Central memory CD8-positive, alpha-beta T cell (primary cell): ENCODE measurements at regions not wholly inside any gene's neighbourhood (a gene's known extent, or its start where the extent isn't known, plus 50 kb on each side); places are given as distances from the start of the nearest gene placed in this dataset.

ENCODE experiments used
- ATAC-seq: fragments of 150-1000 bp; cut with Tn5 transposase; replicated peaks from 2 replicates; pipeline ENCODE4 v1.10.0; 2022; ENCODE audit warnings: mild to moderate bottlenecking, moderate FRiP score, moderate number of reproducible peaks; ENCODE audit not compliant: poor library complexity, severe bottlenecking; ENCODE audit errors: extremely low read depth
- DNase-seq, 2 donors: peaks; one replicate each; pipeline ENCODE4 v3.0.0; 2021; ENCODE audit warnings: low spot score in 2 of 2
- H3K27ac Mint-ChIP-seq: one replicate; pipeline ENCODE4 v1.8.0; 2022; ENCODE audit warnings: low read depth, mild to moderate bottlenecking, moderate library complexity, mixed read lengths
- H3K27me3 Mint-ChIP-seq: one replicate; pipeline ENCODE4 v1.8.0; 2022; ENCODE audit warnings: mixed read lengths
- H3K36me3 Mint-ChIP-seq: one replicate; pipeline ENCODE4 v1.8.0; 2022; ENCODE audit warnings: mild to moderate bottlenecking, moderate library complexity, mixed read lengths; ENCODE audit not compliant: insufficient read depth
- H3K4me1 Mint-ChIP-seq: one replicate; pipeline ENCODE4 v1.8.0; 2022; ENCODE audit warnings: mixed read lengths
- H3K4me3 Mint-ChIP-seq: one replicate; pipeline ENCODE4 v1.8.0; 2022; ENCODE audit warnings: mild to moderate bottlenecking, moderate library complexity, mixed read lengths
- H3K9me3 Mint-ChIP-seq: one replicate; pipeline ENCODE4 v1.8.0; 2022; ENCODE audit warnings: mixed read lengths

GRCh38 chr1:232221802-232222499 lies 408.0 kb downstream of the SIPA1L2 start:
- Mint-ChIP-seq H3K27ac (no peak overlapping the region), H3K4me1 (peaks cover 19% of the 10 kb centered on the region), H3K9me3 (no peaks in the 10 kb centered on the region), H3K36me3 (no peaks in the 10 kb centered on the region), H3K27me3 (no peaks in the 10 kb centered on the region), H3K4me3 (no peak overlapping the region)
- DNase-seq (no peak), ATAC-seq (no peak)

GRCh38 chr1:232218955-232219865 lies 410.7 kb downstream of the SIPA1L2 start:
- H3K4me1 Mint-ChIP-seq, result peaks cover 11% of the 10 kb centered on the region
- no peak overlapping the region for H3K4me3 Mint-ChIP-seq
- H3K27me3 Mint-ChIP-seq, result no peaks in the 10 kb centered on the region
- no peaks in the 10 kb centered on the region for H3K36me3 Mint-ChIP-seq
- DNase-seq (no peak), ATAC-seq (no peak)
- H3K9me3 Mint-ChIP-seq, result no peaks in the 10 kb centered on the region
- no peak overlapping the region for H3K27ac Mint-ChIP-seq

GRCh38 chr1:232213928-232214327 lies 416.0 kb downstream of the SIPA1L2 start:
- Mint-ChIP-seq H3K27me3 (peaks cover 9% of the 10 kb centered on the region), H3K36me3 (no peaks in the 10 kb centered on the region), H3K9me3 (no peaks in the 10 kb centered on the region), H3K4me3 (no peak overlapping the region), H3K27ac (no peak overlapping the region), H3K4me1 (no peaks in the 10 kb centered on the region)
- DNase-seq (no peak), ATAC-seq (no peak)

GRCh38 chr1:232212253-232212652 lies 417.7 kb downstream of the SIPA1L2 start:
- peaks cover 18% of the 10 kb centered on the region for H3K27me3 Mint-ChIP-seq
- no peaks in the 10 kb centered on the region for H3K36me3 Mint-ChIP-seq
- no peak overlapping the region for H3K27ac Mint-ChIP-seq
- no peak for DNase-seq
- no peaks in the 10 kb centered on the region for H3K9me3 Mint-ChIP-seq
- no peak overlapping the region for H3K4me3 Mint-ChIP-seq
- H3K4me1 Mint-ChIP-seq, result no peaks in the 10 kb centered on the region
- ATAC-seq, result no peak

- H3K27me3 Mint-ChIP-seq, result peaks cover 23% of the 10 kb centered on the region
- H3K4me3 Mint-ChIP-seq, result no peak overlapping the region
- H3K9me3 Mint-ChIP-seq, result no peaks in the 10 kb centered on the region
- H3K36me3 Mint-ChIP-seq, result no peaks in the 10 kb centered on the region
- no peak for DNase-seq
- H3K4me1 Mint-ChIP-seq, result no peaks in the 10 kb centered on the region
- H3K27ac Mint-ChIP-seq, result no peak overlapping the region
- ATAC-seq, result peak; percentile 14
Measured at GRCh38 chr1:232211149-232211548, 418.8 kb downstream of the SIPA1L2 start.

GRCh38 chr1:232209357-232209756 lies 420.6 kb downstream of the SIPA1L2 start:
- H3K27me3 Mint-ChIP-seq, result peaks cover 23% of the 10 kb centered on the region
- H3K4me3 Mint-ChIP-seq, result no peak overlapping the region
- ATAC-seq, result no peak
- DNase-seq, result no peak
- H3K4me1 Mint-ChIP-seq, result no peaks in the 10 kb centered on the region
- H3K27ac Mint-ChIP-seq, result no peak overlapping the region
- no peaks in the 10 kb centered on the region for H3K9me3 Mint-ChIP-seq
- no peaks in the 10 kb centered on the region for H3K36me3 Mint-ChIP-seq

GRCh38 chr1:232207073-232207866 lies 422.7 kb downstream of the SIPA1L2 start:
- Mint-ChIP-seq H3K27ac (no peak overlapping the region), H3K36me3 (no peaks in the 10 kb centered on the region), H3K27me3 (peaks cover 18% of the 10 kb centered on the region), H3K9me3 (peaks cover 4% of the 10 kb centered on the region), H3K4me1 (no peaks in the 10 kb centered on the region), H3K4me3 (no peak overlapping the region)
- ATAC-seq (no peak), DNase-seq (no peak)

- Mint-ChIP-seq H3K27ac (no peak overlapping the region), H3K27me3 (peaks cover 14% of the 10 kb centered on the region), H3K4me3 (no peak overlapping the region), H3K36me3 (no peaks in the 10 kb centered on the region), H3K4me1 (no peaks in the 10 kb centered on the region), H3K9me3 (peaks cover 17% of the 10 kb centered on the region)
- no peak for DNase-seq
- ATAC-seq, result no peak
Measured at GRCh38 chr1:232204269-232204668, 425.7 kb downstream of the SIPA1L2 start.

- Mint-ChIP-seq H3K27ac (no peak overlapping the region), H3K9me3 (peaks cover 17% of the 10 kb centered on the region), H3K4me3 (no peak overlapping the region), H3K4me1 (no peaks in the 10 kb centered on the region), H3K27me3 (peaks cover 12% of the 10 kb centered on the region), H3K36me3 (no peaks in the 10 kb centered on the region)
- ATAC-seq, result no peak
- DNase-seq, result no peak
Measured at GRCh38 chr1:232201024-232201423, 428.9 kb downstream of the SIPA1L2 start.

GRCh38 chr1:232196042-232196441 lies 433.9 kb downstream of the SIPA1L2 start:
- Mint-ChIP-seq H3K36me3 (no peaks in the 10 kb centered on the region), H3K9me3 (peaks cover 3% of the 10 kb centered on the region), H3K4me3 (no peak overlapping the region), H3K4me1 (no peaks in the 10 kb centered on the region), H3K27me3 (peaks cover 12% of the 10 kb centered on the region), H3K27ac (no peak overlapping the region)
- DNase-seq (no peak), ATAC-seq (no peak)

GRCh38 chr1:232194424-232194823 lies 435.5 kb downstream of the SIPA1L2 start:
- Mint-ChIP-seq H3K4me3 (no peak overlapping the region), H3K27ac (no peak overlapping the region), H3K27me3 (peaks cover 12% of the 10 kb centered on the region), H3K9me3 (no peaks in the 10 kb centered on the region), H3K4me1 (no peaks in the 10 kb centered on the region), H3K36me3 (no peaks in the 10 kb centered on the region)
- DNase-seq (no peak), ATAC-seq (no peak)

DNA sequence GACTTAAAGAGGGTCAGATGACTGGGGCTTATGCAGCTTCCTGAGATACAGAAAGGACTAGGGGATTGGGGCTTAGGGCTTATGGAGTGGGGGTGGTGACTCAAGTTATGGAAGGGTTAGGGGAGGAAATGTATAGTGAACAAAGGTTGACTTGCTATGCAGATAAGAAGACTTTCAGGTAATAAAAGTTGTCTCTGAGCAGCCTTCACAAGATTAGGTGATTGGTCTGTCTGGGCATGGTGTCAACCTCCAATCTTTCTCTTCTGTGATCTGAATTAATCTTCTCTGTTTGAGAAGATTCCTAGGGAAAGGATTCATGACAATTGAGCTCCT lies 436.5 kb downstream of the SIPA1L2 start:
- H3K27ac Mint-ChIP-seq, result no peak overlapping the region
- no peak overlapping the region for H3K4me3 Mint-ChIP-seq

More for the DNA sequence above, 436.5 kb downstream of the SIPA1L2 start:
- ATAC-seq (no peak), DNase-seq (no peak)
- no peaks in the 10 kb centered on the region for H3K4me1 Mint-ChIP-seq
- peaks cover 12% of the 10 kb centered on the region for H3K27me3 Mint-ChIP-seq
- H3K9me3 Mint-ChIP-seq, result no peaks in the 10 kb centered on the region
- no peaks in the 10 kb centered on the region for H3K36me3 Mint-ChIP-seq
